GM13977 (cell line): ENCODE measurements at regions not wholly inside any gene's neighbourhood (a gene's known extent, or its start where the extent isn't known, plus 50 kb on each side); places are given as distances from the start of the nearest gene placed in this dataset.

Experiments used
- DNase-seq: peaks from one replicate; pipeline ENCODE4 v3.0.0; 2012; ENCODE audit warnings: low spot score
- in situ Hi-C: fragments of 300-500 bp; cut with MboI; formaldehyde crosslinking; loops from one replicate; pipeline ENCODE4 v1.12.0; 2022; ENCODE audit warnings: low sequenced_read_pairs, low pct_unique_long_range_greater_than_20kb, mixed read lengths, inconsistent platforms; ENCODE audit not compliant: unreplicated experiment
- TF ChIP-seq, protein P1 (sequence below): IDR thresholded peaks from 2 replicates; pipeline ENCODE4 v1.5.1; 2012; ENCODE audit warnings: mild to moderate bottlenecking, control low read depth; ENCODE audit not compliant: insufficient read depth; ENCODE audit errors: extremely low read depth, missing control alignments

DNA sequence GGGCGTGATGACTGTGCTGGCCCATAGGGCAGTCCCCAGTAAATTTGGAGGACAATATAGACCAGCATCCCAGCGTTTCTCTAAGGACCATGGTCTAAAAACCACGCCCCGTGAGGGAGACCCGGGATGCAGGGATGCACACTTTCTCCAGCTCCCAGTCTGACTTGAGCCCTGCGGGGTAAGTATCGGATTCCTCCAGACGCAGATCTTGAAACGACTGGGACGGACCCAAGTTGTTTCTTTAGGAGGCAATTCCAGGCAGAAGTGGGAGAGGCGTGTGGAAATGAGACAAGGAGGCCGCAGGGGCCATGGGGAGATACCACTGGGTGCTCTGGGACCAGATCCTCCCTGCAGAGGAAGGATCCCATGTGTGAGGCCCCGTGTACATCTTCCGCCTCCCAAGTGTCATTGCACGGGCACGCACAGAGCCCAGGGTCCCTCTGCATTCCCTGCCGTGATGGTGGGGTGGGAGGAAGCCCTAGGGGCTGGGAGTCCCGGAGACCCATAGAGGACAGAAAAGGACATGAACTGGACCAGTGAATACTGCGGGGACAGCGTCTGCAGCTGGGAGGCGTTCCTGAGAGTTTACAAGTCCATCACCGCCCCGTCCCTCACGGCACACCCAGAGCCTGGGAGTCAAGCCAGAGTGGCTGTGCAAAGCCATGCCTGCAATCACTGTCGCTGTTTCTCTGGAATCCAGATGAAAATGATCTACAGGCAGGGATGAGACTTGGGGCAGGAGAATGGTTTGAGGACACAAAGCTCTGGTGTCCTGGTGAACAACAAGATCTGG is 522.9 kb downstream of the CDH26 start:
- no peak for DNase-seq
- TF ChIP-seq, protein P1, sequence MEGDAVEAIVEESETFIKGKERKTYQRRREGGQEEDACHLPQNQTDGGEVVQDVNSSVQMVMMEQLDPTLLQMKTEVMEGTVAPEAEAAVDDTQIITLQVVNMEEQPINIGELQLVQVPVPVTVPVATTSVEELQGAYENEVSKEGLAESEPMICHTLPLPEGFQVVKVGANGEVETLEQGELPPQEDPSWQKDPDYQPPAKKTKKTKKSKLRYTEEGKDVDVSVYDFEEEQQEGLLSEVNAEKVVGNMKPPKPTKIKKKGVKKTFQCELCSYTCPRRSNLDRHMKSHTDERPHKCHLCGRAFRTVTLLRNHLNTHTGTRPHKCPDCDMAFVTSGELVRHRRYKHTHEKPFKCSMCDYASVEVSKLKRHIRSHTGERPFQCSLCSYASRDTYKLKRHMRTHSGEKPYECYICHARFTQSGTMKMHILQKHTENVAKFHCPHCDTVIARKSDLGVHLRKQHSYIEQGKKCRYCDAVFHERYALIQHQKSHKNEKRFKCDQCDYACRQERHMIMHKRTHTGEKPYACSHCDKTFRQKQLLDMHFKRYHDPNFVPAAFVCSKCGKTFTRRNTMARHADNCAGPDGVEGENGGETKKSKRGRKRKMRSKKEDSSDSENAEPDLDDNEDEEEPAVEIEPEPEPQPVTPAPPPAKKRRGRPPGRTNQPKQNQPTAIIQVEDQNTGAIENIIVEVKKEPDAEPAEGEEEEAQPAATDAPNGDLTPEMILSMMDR: no peak
- in situ Hi-C loops: no loop called here

DNA sequence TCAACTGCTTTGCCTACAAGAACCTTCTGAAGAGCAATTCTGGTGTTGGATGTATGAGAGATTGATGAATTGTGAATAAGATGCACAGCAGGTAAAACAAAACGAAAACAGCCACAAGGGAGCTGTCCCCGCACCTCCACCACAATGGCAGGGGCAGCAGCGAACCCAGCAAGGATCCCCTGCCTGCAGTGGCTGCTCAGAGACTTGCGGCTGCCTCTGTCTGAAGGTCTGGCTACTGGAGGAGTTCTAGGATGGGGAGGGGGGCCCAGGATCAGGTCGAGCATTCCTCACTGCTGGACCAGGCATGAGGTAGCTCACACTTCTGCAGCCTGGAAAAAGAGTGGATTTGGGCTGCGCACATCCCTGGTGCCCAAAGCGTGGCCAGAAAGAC is 523.5 kb downstream of the CDH26 start:
- in situ Hi-C loops: no loop called here
- no peak for DNase-seq
- TF ChIP-seq, protein P1: no peak

DNA sequence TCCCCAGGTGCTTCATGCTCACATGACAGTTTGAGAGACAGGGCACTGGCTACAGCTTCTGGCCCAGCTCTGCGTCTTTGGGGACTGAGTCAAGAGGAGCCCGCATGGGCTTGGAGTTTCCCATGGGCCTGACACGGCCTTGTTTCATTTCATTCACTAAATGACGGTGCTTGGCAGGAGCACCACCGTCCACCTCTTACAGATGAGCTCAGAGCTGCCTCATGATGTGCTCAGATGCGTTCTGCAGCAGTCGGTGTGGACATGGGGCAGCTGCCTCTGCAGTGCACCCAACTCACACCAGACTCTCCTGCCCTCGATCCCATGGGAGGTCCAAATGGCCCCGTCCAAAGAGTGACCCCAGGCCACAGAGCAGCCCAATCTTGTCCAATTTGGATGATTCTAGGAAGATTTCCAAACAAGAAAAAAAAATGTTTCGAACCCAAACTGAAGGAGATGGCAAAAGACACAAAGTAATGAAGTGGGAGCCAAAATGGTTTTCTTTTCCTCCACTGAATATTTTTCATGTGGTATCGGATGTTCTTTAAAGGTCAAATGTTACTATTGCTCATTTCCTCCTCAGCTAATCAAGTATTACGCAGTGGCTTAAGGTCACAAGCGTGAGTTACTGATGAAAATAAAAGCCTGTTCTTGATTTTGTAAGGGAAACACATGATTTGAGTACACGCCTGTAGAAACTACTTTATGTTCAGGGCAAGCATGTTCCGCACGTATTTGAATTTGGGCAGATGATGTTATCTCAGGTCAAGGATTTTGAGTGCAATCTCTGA is 524.2 kb downstream of the CDH26 start:
- TF ChIP-seq, protein P1: no peak
- in situ Hi-C loops: no loop called here
- no peak for DNase-seq

DNA sequence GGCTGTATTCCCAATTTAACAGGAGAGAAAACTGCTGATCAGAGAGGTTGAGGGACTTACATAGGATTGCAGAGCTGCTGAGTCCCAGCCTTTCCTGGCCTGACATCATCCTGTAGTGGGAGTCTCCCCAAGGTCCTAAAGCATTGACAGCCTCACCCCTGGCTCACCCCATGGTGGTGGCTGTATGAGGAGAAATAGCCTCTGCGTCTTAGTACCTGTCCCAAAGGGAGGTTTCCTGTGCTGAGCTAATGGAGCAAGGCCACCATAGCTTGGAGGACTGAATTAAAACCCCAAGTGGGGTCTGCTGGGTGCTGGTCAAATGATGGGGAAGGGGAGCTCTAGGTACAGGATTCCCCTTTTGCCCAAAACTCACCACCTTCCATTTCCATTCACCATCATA is 525.1 kb downstream of the CDH26 start:
- TF ChIP-seq, protein P1: no peak
- no peak for DNase-seq
- in situ Hi-C loops: no loop called here

DNA sequence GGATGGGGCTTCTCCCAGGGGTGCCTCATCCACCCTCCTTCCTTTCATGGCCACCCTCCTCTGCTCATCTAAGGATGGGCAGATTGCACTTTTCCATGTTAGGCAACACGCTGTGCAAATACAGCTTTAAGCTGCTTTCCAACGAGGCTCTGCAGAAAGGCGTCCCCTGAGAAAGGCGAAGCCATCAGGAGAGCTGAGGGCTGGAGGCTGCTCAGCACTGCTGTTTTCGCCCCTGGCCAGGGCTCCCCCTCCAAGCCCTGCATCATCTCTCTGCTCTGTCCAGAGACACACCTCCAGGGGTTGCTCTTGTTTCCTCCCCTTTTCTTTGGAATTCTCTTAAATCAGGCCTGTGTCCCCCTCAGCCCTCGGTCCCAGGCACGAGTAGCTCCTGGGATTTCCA is 526.1 kb downstream of the CDH26 start:
- no peak for DNase-seq
- in situ Hi-C loops: no loop called here
- TF ChIP-seq, protein P1: no peak

DNA sequence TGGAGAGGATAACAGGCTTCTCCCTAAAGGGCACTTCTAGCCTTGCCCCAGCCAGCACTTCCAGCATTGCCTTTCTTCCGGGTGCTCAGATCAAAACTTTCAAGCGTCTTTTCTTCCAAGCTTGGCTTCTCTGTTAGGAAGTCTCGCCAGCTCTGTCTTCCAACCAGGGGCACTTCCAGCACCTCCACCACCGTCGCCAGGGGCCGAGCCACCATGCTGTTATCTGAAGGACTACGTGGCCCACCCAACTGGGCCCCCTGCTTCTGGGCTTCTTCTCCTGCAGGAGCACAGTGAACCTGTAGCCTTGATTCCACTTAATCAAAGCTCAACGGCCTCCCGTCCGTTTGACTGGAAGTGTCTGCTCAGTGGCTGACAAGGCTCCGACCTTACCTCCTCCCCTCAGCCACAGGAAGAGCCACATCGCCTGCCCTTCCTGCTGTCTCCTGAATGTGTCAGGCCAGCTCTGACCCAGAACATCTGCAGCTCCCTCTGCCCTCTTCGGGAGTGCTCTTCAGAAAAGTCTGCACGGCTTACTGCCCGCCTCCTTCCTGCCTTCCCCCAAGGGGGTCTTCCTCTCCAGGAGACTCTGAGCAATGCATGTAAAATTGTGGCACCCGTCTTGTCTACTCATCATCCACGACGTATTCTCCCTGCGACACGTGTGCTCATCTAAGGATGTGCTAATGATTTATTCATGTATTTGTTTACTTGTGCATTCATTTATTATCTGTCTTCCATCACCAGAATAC is 527.0 kb downstream of the CDH26 start:
- TF ChIP-seq, protein P1: no peak
- no peak for DNase-seq
- in situ Hi-C loops: no loop called here
